ENCODE measurements at regions not wholly inside any gene's neighbourhood (a gene's known extent, or its start where the extent isn't known, plus 50 kb on each side); places are given as distances from the start of the nearest gene placed in this dataset.

GRCh38 chr11:108994887-108995286 lies 330.0 kb downstream of the DDX10 start:
- DNase-seq: no peak

- DNase-seq: no peak
Measured at GRCh38 chr11:108997826-108998225, 333.0 kb downstream of the DDX10 start.

GRCh38 chr11:109000531-109000930 lies 335.7 kb downstream of the DDX10 start:
- DNase-seq: no peak

GRCh38 chr11:109001585-109001984 lies 336.7 kb downstream of the DDX10 start:
- no peak for DNase-seq

- no peak for DNase-seq
Measured at GRCh38 chr11:109012991-109013390, 348.1 kb downstream of the DDX10 start.

- DNase-seq: no peak
Measured at GRCh38 chr11:109015283-109015682, 350.4 kb downstream of the DDX10 start.

GRCh38 chr11:109016724-109017123 lies 351.9 kb downstream of the DDX10 start:
- DNase-seq: no peak

- DNase-seq: no peak
Measured at GRCh38 chr11:109017489-109017888, 352.6 kb downstream of the DDX10 start.

- DNase-seq: no peak
Measured at GRCh38 chr11:109018639-109019038, 353.8 kb downstream of the DDX10 start.

GRCh38 chr11:109019342-109019936 lies 354.6 kb downstream of the DDX10 start:
- no peak for DNase-seq

- no peak for DNase-seq
Measured at GRCh38 chr11:109023036-109023435, 358.2 kb downstream of the DDX10 start.

GRCh38 chr11:109026891-109027489 lies 362.1 kb downstream of the DDX10 start:
- no peak for DNase-seq

- no peak for DNase-seq
Measured at GRCh38 chr11:109027851-109028250, 363.0 kb downstream of the DDX10 start.

GRCh38 chr11:109029927-109030326 lies 365.1 kb downstream of the DDX10 start:
- DNase-seq: no peak

- no peak for DNase-seq
Measured at GRCh38 chr11:109033627-109034338, 368.9 kb downstream of the DDX10 start.

- DNase-seq: no peak
Measured at GRCh38 chr11:109034339-109034696, 369.4 kb downstream of the DDX10 start.

- DNase-seq: no peak
Measured at GRCh38 chr11:109035284-109035683, 370.4 kb downstream of the DDX10 start.

GRCh38 chr11:109036011-109036410 lies 371.1 kb downstream of the DDX10 start:
- no peak for DNase-seq

- no peak for DNase-seq
Measured at GRCh38 chr11:109037856-109038780, 373.2 kb downstream of the DDX10 start.

GRCh38 chr11:109039611-109040010 lies 374.7 kb downstream of the DDX10 start:
- no peak for DNase-seq

- DNase-seq: no peak
Measured at GRCh38 chr11:109040303-109040702, 375.4 kb downstream of the DDX10 start.

- DNase-seq: no peak
Measured at GRCh38 chr11:109041876-109042275, 377.0 kb downstream of the DDX10 start.

GRCh38 chr11:109043315-109043714 lies 378.4 kb downstream of the DDX10 start:
- DNase-seq: no peak
